Osteocyte (in vitro differentiated cells): ENCODE measurements at regions not wholly inside any gene's neighbourhood (a gene's known extent, or its start where the extent isn't known, plus 50 kb on each side); places are given as distances from the start of the nearest gene placed in this dataset.

Source experiments
- DNase-seq: peaks from one replicate; pipeline ENCODE4 v3.0.0; 2021; ENCODE audit warnings: mixed read lengths; ENCODE audit not compliant: unreplicated experiment; ENCODE audit errors: extremely low spot score
- H3K27ac Mint-ChIP-seq: one replicate; pipeline ENCODE4 v1.8.0; 2021; ENCODE audit warnings: mild to moderate bottlenecking, mixed read lengths; ENCODE audit not compliant: unreplicated experiment
- H3K27me3 Mint-ChIP-seq: one replicate; pipeline ENCODE4 v1.8.0; 2021; ENCODE audit warnings: mixed read lengths; ENCODE audit not compliant: unreplicated experiment
- H3K36me3 Mint-ChIP-seq: one replicate; pipeline ENCODE4 v1.8.0; 2021; ENCODE audit warnings: mixed read lengths; ENCODE audit not compliant: unreplicated experiment
- H3K4me1 Mint-ChIP-seq: one replicate; pipeline ENCODE4 v1.8.0; 2021; ENCODE audit warnings: mixed read lengths; ENCODE audit not compliant: unreplicated experiment
- H3K4me3 Mint-ChIP-seq: one replicate; pipeline ENCODE4 v1.8.0; 2021; ENCODE audit warnings: mild to moderate bottlenecking, moderate library complexity, mixed read lengths; ENCODE audit not compliant: unreplicated experiment
- H3K9me3 Mint-ChIP-seq: one replicate; pipeline ENCODE4 v1.8.0; 2021; ENCODE audit warnings: mixed read lengths; ENCODE audit not compliant: unreplicated experiment
- TF ChIP-seq, protein P1 (sequence below): fragments of 200-600 bp; sonication (generic); IDR thresholded peaks from 2 replicates; pipeline ENCODE4 v1.5.0; 2021; ENCODE audit warnings: antibody characterized with exemption, mild to moderate bottlenecking, moderate library complexity

- Mint-ChIP-seq H3K36me3 (no peaks in the 10 kb centered on the region), H3K27me3 (no peaks in the 10 kb centered on the region), H3K4me1 (no peaks in the 10 kb centered on the region), H3K9me3 (no peaks in the 10 kb centered on the region), H3K4me3 (no peak overlapping the region), H3K27ac (no peak overlapping the region)
- DNase-seq = no peak
- TF ChIP-seq, protein P1, sequence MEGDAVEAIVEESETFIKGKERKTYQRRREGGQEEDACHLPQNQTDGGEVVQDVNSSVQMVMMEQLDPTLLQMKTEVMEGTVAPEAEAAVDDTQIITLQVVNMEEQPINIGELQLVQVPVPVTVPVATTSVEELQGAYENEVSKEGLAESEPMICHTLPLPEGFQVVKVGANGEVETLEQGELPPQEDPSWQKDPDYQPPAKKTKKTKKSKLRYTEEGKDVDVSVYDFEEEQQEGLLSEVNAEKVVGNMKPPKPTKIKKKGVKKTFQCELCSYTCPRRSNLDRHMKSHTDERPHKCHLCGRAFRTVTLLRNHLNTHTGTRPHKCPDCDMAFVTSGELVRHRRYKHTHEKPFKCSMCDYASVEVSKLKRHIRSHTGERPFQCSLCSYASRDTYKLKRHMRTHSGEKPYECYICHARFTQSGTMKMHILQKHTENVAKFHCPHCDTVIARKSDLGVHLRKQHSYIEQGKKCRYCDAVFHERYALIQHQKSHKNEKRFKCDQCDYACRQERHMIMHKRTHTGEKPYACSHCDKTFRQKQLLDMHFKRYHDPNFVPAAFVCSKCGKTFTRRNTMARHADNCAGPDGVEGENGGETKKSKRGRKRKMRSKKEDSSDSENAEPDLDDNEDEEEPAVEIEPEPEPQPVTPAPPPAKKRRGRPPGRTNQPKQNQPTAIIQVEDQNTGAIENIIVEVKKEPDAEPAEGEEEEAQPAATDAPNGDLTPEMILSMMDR = no peak
Observed at GRCh38 chr13:79211377-79211776, 194.7 kb downstream of the RBM26 start.

DNA sequence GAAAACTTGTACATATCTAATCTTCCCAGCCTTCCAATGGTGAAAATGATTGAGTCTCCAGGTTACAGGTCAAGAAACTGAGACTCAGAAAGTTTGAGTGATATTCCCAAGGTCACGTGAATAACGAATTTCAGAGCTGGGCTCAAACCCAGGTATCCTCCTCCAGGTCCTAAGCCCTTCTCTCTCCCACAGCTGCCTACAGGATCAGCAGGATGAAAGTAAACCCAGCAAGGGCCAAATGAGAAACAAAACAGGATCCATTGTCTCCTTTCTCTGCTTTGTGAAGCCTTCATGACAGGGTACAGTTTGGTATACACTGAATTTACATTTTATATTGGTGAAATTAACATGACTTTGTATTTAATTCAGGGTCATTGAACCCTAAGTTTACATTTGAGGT is 208.1 kb downstream of the RBM26 start:
- H3K27me3 Mint-ChIP-seq = no peaks in the 10 kb centered on the region
- no peak overlapping the region for H3K4me3 Mint-ChIP-seq
- no peaks in the 10 kb centered on the region for H3K4me1 Mint-ChIP-seq

DNA sequence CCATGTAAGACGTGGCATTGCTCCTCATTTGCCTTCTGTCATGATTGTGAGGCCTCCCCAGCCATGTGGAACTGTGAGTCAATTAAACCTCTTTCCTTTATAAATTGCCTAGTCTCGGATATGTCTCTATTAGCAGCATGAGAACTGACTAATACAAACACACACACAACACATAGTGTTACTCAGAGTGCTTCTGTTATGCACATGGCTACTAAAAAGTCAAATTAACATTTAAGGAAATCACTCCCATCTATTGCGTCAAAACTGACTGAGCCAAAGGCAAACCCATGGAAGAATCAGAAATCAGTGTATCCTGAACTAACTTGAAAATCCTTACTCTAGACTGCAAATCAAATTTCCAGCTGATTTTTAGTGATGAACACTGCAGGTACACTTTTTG is 209.2 kb downstream of the RBM26 start:
- TF ChIP-seq, protein P1 = no peak
- no peaks in the 10 kb centered on the region for H3K4me1 Mint-ChIP-seq
- no peaks in the 10 kb centered on the region for H3K9me3 Mint-ChIP-seq

More for the DNA sequence above, 208.1 kb downstream of the RBM26 start:
- DNase-seq = no peak
- H3K27ac Mint-ChIP-seq = no peak overlapping the region
- TF ChIP-seq, protein P1 = no peak
- H3K9me3 Mint-ChIP-seq = no peaks in the 10 kb centered on the region
- no peaks in the 10 kb centered on the region for H3K36me3 Mint-ChIP-seq

DNA sequence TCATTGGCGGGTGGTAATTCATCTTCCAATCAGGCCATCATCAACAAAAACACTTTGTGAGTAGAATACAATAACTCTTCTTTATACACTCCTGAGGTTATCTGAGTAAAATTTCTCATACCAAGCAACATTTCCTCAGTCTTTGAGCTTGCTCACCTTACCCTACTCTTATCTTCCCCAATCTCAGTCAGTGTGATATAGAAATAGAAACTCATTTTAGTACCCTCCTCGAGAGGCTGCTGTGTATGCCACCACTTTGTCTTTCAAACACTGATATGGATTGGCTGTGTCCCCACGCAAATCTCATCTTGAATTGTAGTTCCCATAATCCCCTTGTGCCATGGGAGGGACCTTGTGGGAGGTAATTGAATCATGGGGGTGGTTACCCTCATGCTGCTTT is 209.7 kb downstream of the RBM26 start:
- Mint-ChIP-seq H3K27ac (no peak overlapping the region), H3K4me1 (no peaks in the 10 kb centered on the region), H3K9me3 (no peaks in the 10 kb centered on the region), H3K4me3 (no peak overlapping the region), H3K36me3 (no peaks in the 10 kb centered on the region), H3K27me3 (no peaks in the 10 kb centered on the region)
- DNase-seq = no peak
- TF ChIP-seq, protein P1 = no peak

More for the DNA sequence above, 209.2 kb downstream of the RBM26 start:
- H3K27me3 Mint-ChIP-seq = no peaks in the 10 kb centered on the region
- no peak overlapping the region for H3K4me3 Mint-ChIP-seq
- no peak for DNase-seq
- H3K36me3 Mint-ChIP-seq = no peaks in the 10 kb centered on the region
- no peak overlapping the region for H3K27ac Mint-ChIP-seq

DNA sequence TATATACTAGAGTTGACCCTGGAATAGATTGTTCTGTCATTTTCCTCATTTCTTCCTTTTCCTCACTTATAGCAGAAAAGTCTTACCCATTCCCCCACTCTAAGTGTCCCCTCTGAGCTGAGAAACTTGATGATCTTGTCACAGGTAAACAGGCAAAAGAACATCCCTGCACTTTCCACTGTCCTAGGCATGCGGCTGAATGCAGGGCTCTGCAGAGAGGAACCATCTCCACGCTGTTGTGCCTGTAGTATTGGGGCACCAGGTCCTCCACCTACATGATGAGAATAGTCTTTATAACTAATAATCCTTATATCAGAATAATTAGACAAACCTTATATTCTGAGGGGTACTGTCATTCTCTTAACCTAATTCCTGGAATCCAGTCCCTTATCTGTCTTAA is 211.3 kb downstream of the RBM26 start:
- no peak for DNase-seq
- H3K27ac Mint-ChIP-seq = no peak overlapping the region
- no peak overlapping the region for H3K4me3 Mint-ChIP-seq
- H3K27me3 Mint-ChIP-seq = no peaks in the 10 kb centered on the region
- H3K36me3 Mint-ChIP-seq = no peaks in the 10 kb centered on the region
- TF ChIP-seq, protein P1 = no peak
- no peaks in the 10 kb centered on the region for H3K9me3 Mint-ChIP-seq
- H3K4me1 Mint-ChIP-seq = no peaks in the 10 kb centered on the region
